GM13976 (cell line): ENCODE measurements at regions not wholly inside any gene's neighbourhood (a gene's known extent, or its start where the extent isn't known, plus 50 kb on each side); places are given as distances from the start of the nearest gene placed in this dataset.

ENCODE experiments used
- DNase-seq: peaks from one replicate; pipeline ENCODE4 v3.0.0; 2012; ENCODE audit warnings: low spot score
- CTCF ChIP-seq: IDR thresholded peaks from 2 replicates; pipeline ENCODE4 v1.5.1; 2012; ENCODE audit warnings: borderline replicate concordance, mild to moderate bottlenecking; ENCODE audit not compliant: insufficient read depth; ENCODE audit errors: extremely low read depth, missing control alignments, control extremely low read depth
- in situ Hi-C: fragments of 300-500 bp; cut with MboI; formaldehyde crosslinking; loops from one replicate; pipeline ENCODE4 v1.12.0; 2022; ENCODE audit warnings: low sequenced_read_pairs, mixed read lengths, inconsistent platforms; ENCODE audit not compliant: unreplicated experiment

DNA sequence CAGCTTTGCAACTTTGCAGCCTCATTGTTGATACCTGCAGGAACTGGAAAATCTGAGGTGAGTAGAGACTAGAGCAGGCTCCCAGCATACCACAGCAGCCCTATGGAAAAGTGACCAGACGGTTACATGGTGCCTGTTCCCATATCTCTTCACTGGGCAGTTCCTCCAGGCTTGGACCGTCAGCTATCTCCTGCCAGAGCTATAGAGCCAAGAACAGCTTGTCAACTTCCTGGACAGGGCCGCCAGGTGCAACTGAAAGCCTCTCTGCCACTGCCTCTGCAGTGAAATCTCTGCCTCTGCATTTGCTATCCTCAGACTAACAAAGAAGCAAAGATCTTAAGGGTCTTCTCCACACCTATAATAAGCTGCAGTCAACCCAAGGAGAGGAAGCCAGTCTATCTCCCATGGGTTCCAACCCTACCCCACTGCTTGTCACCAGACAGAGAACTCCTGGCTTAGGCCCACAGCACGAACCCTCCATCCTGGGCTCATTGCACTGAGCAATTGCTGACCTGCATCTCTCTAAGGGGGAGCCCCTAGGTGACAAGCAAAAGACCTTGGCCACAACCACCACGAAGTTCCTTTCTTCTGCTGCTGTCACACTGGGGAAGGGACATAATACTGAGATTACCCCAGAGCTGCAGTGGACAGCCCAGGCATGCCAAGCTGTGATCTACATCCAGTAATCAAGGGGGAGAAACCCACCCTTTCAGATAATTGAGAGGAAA, 60.1 kb upstream of the KHDRBS2 start:
- TF ChIP-seq CTCF = no peak
- DNase-seq = no peak
- in situ Hi-C loops = no loop called here

GRCh38 chr6:62345446-62345845, 59.4 kb upstream of the KHDRBS2 start:
- in situ Hi-C loops = no loop called here
- no peak for TF ChIP-seq CTCF
- no peak for DNase-seq

GRCh38 chr6:62344850-62345249, 58.8 kb upstream of the KHDRBS2 start:
- TF ChIP-seq CTCF = no peak
- in situ Hi-C loops = no loop called here
- no peak for DNase-seq

- no peak for DNase-seq
- in situ Hi-C loops = no loop called here
- no peak for TF ChIP-seq CTCF
Measured at GRCh38 chr6:62338477-62338876, 52.5 kb upstream of the KHDRBS2 start.
